CD14-positive monocyte (primary cell): ENCODE measurements at regions not wholly inside any gene's neighbourhood (a gene's known extent, or its start where the extent isn't known, plus 50 kb on each side); places are given as distances from the start of the nearest gene placed in this dataset.

Source experiments
- DNase-seq, 3 donors: peaks; one replicate each; pipeline ENCODE4 v3.0.0-alpha.2; 2011 to 2022
- H2AFZ ChIP-seq: 2 replicates; pipeline ENCODE4 v1.6.0; 2012; ENCODE audit warnings: mild to moderate bottlenecking, low read depth, low read length, inconsistent platforms; ENCODE audit not compliant: insufficient read depth, poor library complexity, severe bottlenecking
- H3K27ac ChIP-seq, 2 donors: 1 replicate in 1 of 2; 2 replicates in 1 of 2; pipeline ENCODE4 v1.5.1; 2012 to 2013; ENCODE audit warnings: low read length in 2 of 2, control low read depth in 1 of 2, inconsistent platforms in 1 of 2, low read depth in 1 of 2, mild to moderate bottlenecking in 1 of 2
- H3K27me3 ChIP-seq, 2 donors: one replicate each; pipeline versions ENCODE4 v1.6.0 to v1.6.1; 2011 to 2013; ENCODE audit warnings: low read length in 2 of 2; ENCODE audit not compliant: control insufficient read depth in 2 of 2, insufficient read depth in 2 of 2
- H3K36me3 ChIP-seq, 2 donors: replicated peaks in 1 of 2; 1 replicate in 1 of 2; 2 replicates in 1 of 2; pipeline versions ENCODE4 v1.5.1 to v1.6.1; 2012 to 2013; ENCODE audit warnings: low read length in 2 of 2, control low read depth in 1 of 2, inconsistent platforms in 1 of 2, mild to moderate bottlenecking in 1 of 2; ENCODE audit not compliant: insufficient read depth in 2 of 2, control insufficient read depth in 1 of 2
- H3K4me1 ChIP-seq, 2 donors: 1 replicate in 1 of 2; 2 replicates in 1 of 2; pipeline versions ENCODE4 v1.5.1 to v1.6.1; 2012 to 2013; ENCODE audit warnings: low read length in 2 of 2, control low read depth in 1 of 2, inconsistent platforms in 1 of 2, mild to moderate bottlenecking in 1 of 2, moderate library complexity in 1 of 2; ENCODE audit not compliant: insufficient read depth in 2 of 2, control insufficient read depth in 1 of 2
- H3K4me2 ChIP-seq: replicated peaks from 2 replicates; pipeline ENCODE3; 2012; ENCODE audit warnings: low read length, moderate library complexity, mild to moderate bottlenecking; ENCODE audit not compliant: poor library complexity, severe bottlenecking; ENCODE audit errors: extremely low read depth
- H3K4me3 ChIP-seq, 3 experiments: fragments of 200-600 bp in 1 of 3; sonication (generic) in 1 of 3; replicated peaks in 1 of 3; 1 replicate in 2 of 3; 2 replicates in 1 of 3; pipeline ENCODE4 v1.5.1; 2011 to 2013; ENCODE audit warnings: low read length in 3 of 3, mild to moderate bottlenecking in 3 of 3, control low read depth in 2 of 3, low read depth in 2 of 3, inconsistent platforms in 1 of 3, moderate library complexity in 1 of 3
- H3K79me2 ChIP-seq: 2 replicates; pipeline ENCODE4 v1.6.0; 2012; ENCODE audit warnings: mild to moderate bottlenecking, control low read depth, inconsistent platforms, low read length, moderate library complexity; ENCODE audit not compliant: insufficient read depth
- H3K9ac ChIP-seq: 2 replicates; pipeline ENCODE4 v1.6.0; 2017; ENCODE audit warnings: low read length, mild to moderate bottlenecking; ENCODE audit not compliant: insufficient read depth, poor library complexity, severe bottlenecking
- H3K9me3 ChIP-seq, 2 donors: replicated peaks in 1 of 2; 1 replicate in 1 of 2; 2 replicates in 1 of 2; pipeline versions ENCODE4 v1.5.1 to v1.6.1; 2012 to 2013; ENCODE audit warnings: low read length in 2 of 2, control low read depth in 1 of 2; ENCODE audit not compliant: control insufficient read depth in 1 of 2, insufficient read depth in 1 of 2
- H4K20me1 ChIP-seq: 2 replicates; pipeline ENCODE4 v1.6.0; 2012; ENCODE audit warnings: mild to moderate bottlenecking, low read length, control low read depth, moderate library complexity; ENCODE audit not compliant: insufficient read depth
- H3K27ac Mint-ChIP-seq, 7 donors: one replicate each; pipeline ENCODE4 v1.8.0; 2020; ENCODE audit warnings: mild to moderate bottlenecking in 7 of 7, mixed read lengths in 7 of 7, moderate library complexity in 6 of 7, inconsistent platforms in 2 of 7
- H3K27me3 Mint-ChIP-seq, 3 donors: one replicate each; pipeline ENCODE4 v1.8.0; 2021 to 2022; ENCODE audit warnings: low read depth in 3 of 3, mild to moderate bottlenecking in 3 of 3, mixed read lengths in 3 of 3, moderate library complexity in 3 of 3, inconsistent platforms in 1 of 3
- H3K36me3 Mint-ChIP-seq, 2 donors: one replicate each; pipeline ENCODE4 v1.8.0; 2020; ENCODE audit warnings: mixed read lengths in 2 of 2, inconsistent platforms in 1 of 2, mild to moderate bottlenecking in 1 of 2
- H3K4me1 Mint-ChIP-seq: one replicate; pipeline ENCODE4 v1.8.0; 2020; ENCODE audit warnings: mild to moderate bottlenecking, mixed read lengths
- H3K4me3 Mint-ChIP-seq, 2 donors: one replicate each; pipeline ENCODE4 v1.8.0; 2020; ENCODE audit warnings: mild to moderate bottlenecking in 2 of 2, mixed read lengths in 2 of 2, moderate library complexity in 1 of 2
- H3K9me3 Mint-ChIP-seq, 7 donors: one replicate each; pipeline ENCODE4 v1.8.0; 2020 to 2022; ENCODE audit warnings: mixed read lengths in 7 of 7, mild to moderate bottlenecking in 6 of 7, moderate library complexity in 6 of 7, inconsistent platforms in 2 of 7
- WGBS: methylation state at CpG from one replicate; pipeline ENCODE4 v1.1.5; 2013; ENCODE audit warnings: missing lambda C conversion rate; ENCODE audit not compliant: insufficient coverage; 5-methylcytosine and 5-hydroxymethylcytosine counted together
- intact Hi-C, 2 donors: fragments of 100-400 bp; cut with micrococcal nuclease; formaldehyde crosslinking; loops; one replicate each; pipeline versions ENCODE4 v1.15.0 to v1.15.1; 2023
- TF ChIP-seq, protein P1 (sequence below): fragments of 200-600 bp; IDR thresholded peaks from one replicate; pipeline ENCODE4 v1.8.0; 2022; ENCODE audit warnings: antibody characterized with exemption, mild to moderate bottlenecking

DNA sequence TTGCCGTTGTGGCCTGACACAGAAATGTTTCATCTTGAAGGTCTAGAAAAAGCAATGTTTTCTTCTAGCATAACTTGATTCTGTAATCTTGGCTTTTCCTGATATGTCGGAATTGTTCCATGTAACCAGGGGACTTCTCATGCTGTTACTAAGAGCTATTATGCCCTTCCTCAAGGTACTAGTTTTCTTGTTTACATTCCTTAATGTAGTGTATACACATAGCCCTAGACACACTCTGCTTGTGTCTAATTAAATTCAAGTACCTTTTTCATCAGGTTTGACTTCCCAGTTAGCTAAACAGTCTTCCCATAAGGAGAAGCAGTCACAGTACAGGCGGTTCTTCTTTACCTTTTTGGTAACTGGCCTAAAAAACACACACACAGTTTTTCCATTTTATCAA lies 89.4 kb upstream of the KCNK12 start:
- Histone ChIP-seq H3K79me2 (no peaks in the 10 kb centered on the region), H3K9me3 (no peaks in the 10 kb centered on the region), H3K4me1 (no peaks in the 10 kb centered on the region), H3K9ac (no peak overlapping the region), H3K4me2 (no peak overlapping the region), H3K27ac (no peak overlapping the region), H3K4me3 (no peak overlapping the region), H4K20me1 (no peaks in the 10 kb centered on the region), H2AFZ (no peak overlapping the region), H3K27me3 (no peaks in the 10 kb centered on the region), H3K36me3 (no peaks in the 10 kb centered on the region)
- peaks cover 2 to 7% (median 3%) of the 10 kb centered on the region in 3 donors for H3K27me3 Mint-ChIP-seq
- 100% methylated on average over 1 of the region's 3 CpGs for WGBS
- H3K9me3 Mint-ChIP-seq: peaks cover 0 to 2% (median 0%) of the 10 kb centered on the region in 7 donors
- intact Hi-C loops: no loop called here
- no peak overlapping the region for H3K27ac Mint-ChIP-seq
- H3K36me3 Mint-ChIP-seq: no peaks in the 10 kb centered on the region
- TF ChIP-seq, protein P1, sequence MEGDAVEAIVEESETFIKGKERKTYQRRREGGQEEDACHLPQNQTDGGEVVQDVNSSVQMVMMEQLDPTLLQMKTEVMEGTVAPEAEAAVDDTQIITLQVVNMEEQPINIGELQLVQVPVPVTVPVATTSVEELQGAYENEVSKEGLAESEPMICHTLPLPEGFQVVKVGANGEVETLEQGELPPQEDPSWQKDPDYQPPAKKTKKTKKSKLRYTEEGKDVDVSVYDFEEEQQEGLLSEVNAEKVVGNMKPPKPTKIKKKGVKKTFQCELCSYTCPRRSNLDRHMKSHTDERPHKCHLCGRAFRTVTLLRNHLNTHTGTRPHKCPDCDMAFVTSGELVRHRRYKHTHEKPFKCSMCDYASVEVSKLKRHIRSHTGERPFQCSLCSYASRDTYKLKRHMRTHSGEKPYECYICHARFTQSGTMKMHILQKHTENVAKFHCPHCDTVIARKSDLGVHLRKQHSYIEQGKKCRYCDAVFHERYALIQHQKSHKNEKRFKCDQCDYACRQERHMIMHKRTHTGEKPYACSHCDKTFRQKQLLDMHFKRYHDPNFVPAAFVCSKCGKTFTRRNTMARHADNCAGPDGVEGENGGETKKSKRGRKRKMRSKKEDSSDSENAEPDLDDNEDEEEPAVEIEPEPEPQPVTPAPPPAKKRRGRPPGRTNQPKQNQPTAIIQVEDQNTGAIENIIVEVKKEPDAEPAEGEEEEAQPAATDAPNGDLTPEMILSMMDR: no peak
- no peak overlapping the region for H3K4me3 Mint-ChIP-seq
- no peaks in the 10 kb centered on the region for H3K4me1 Mint-ChIP-seq
- no peak for DNase-seq

DNA sequence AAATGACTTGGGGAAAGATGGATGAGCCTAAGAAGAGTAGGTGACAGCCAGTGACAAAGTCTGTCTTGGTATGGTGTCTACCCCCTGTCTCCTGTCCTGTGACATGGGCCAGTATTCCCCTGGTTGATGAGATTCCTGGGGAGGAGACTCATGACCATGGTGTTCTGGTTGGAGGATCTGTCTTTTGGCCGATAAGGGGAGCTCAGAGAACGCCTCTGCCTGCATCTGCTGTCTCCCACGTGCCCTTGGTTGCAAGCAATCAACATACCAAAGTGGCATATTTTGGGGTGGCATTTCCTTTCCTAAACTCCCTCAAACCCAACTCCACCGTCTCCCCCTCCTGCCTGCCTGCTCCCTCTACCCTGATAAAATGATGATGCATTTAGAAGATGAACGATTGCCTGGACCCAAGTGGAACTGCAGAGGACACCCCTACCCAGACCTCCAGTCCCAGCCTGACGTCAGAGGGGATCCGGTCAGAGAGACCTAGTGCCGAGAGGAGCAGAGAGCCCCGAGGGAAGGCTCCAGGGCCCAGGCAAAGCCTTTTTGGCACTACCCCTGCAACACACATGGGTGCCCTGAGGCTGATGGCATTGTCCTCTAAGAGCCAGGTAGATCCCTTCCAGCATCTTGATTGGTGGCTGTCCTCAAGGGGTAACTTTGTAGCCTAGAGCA lies 88.0 kb upstream of the KCNK12 start:
- H3K4me1 Mint-ChIP-seq: no peaks in the 10 kb centered on the region
- no peak overlapping the region for H3K4me3 Mint-ChIP-seq
- H4K20me1 ChIP-seq: no peaks in the 10 kb centered on the region
- no peaks in the 10 kb centered on the region for H3K9me3 ChIP-seq
- WGBS: 92% methylated on average over 8 of the region's 9 CpGs
- no peak overlapping the region for H3K9ac ChIP-seq
- intact Hi-C loops: no loop called here
- no peak for DNase-seq
- H3K36me3 Mint-ChIP-seq: no peaks in the 10 kb centered on the region
- H3K27ac Mint-ChIP-seq: no peak overlapping the region
- H3K79me2 ChIP-seq: no peaks in the 10 kb centered on the region
- no peaks in the 10 kb centered on the region for H3K36me3 ChIP-seq
- no peaks in the 10 kb centered on the region for H3K27me3 ChIP-seq
- H3K27ac ChIP-seq: no peak overlapping the region
- H3K4me1 ChIP-seq: no peaks in the 10 kb centered on the region
- no peak overlapping the region for H3K4me3 ChIP-seq
- H3K4me2 ChIP-seq: no peak overlapping the region
- peaks cover 0 to 7% (median 3%) of the 10 kb centered on the region in 3 donors for H3K27me3 Mint-ChIP-seq
- TF ChIP-seq, protein P1: no peak
- H3K9me3 Mint-ChIP-seq: peaks cover 0 to 2% (median 0%) of the 10 kb centered on the region in 7 donors
- no peak overlapping the region for H2AFZ ChIP-seq
